ENCODE measurements at regions not wholly inside any gene's neighbourhood (a gene's known extent, or its start where the extent isn't known, plus 50 kb on each side); places are given as distances from the start of the nearest gene placed in this dataset.

DNA sequence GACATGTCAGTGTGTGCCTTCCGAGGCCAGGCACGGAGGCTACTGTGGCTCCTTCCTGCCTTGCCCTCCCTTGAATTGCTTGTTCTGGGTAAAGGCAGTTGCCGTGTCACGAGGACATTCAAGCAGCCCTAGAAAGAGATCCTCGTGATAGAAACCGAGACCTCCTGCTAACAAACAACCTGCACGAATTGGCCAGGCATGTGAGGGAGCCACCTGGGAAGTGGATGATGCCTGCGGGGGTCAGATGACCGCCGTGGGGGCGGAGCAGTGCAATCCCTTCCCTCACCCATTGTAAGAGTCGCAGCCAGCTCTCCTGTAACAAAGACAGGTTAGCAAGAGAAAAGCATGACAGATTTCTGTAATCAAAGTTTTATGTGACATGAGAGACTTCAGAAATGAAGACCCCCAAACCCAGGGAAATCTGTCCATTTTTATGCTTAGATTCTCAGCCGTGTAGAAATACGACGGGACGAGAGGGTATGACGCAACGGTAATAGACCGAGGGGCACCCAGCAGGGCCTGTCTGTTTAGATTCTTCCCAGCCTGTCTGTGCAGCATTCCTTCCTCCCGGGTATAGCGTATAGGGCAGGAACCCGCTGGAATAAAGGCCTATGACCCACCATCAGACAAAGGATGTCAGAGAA lies 241.7 kb downstream of the GATA3 start:
- TF ChIP-seq POLR2AphosphoS5 (IDR thresholded peaks at IDR 0.05; ENCODE audit: insufficient read depth, low read depth, low read length), result no peak
- TF ChIP-seq, protein P1, sequence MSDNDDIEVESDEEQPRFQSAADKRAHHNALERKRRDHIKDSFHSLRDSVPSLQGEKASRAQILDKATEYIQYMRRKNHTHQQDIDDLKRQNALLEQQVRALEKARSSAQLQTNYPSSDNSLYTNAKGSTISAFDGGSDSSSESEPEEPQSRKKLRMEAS (IDR thresholded peaks at IDR 0.05; ENCODE audit: insufficient read depth, insufficient read length), result no peak
- no peak for TF ChIP-seq GATA2 (IDR thresholded peaks at IDR 0.05; ENCODE audit: insufficient read depth, insufficient read length, low read depth, low read length)
- no peak for TF ChIP-seq CTCF (IDR thresholded peaks at IDR 0.05; ENCODE audit: extremely low read depth in 1 of 2, insufficient read depth in 1 of 2, low read depth in 1 of 2, low read length in 2 of 2)
- TF ChIP-seq MYC (IDR thresholded peaks at IDR 0.05; ENCODE audit: low read depth, low read length), result no peak
- no peak overlapping the region for H3K4me2 ChIP-seq (ENCODE audit: insufficient read depth, low read length)
- H3K9ac ChIP-seq (replicated peaks; ENCODE audit: extremely low read depth, insufficient read depth, low read length), result no peak overlapping the region
- H3K9me3 ChIP-seq (replicated peaks; ENCODE audit: control insufficient read depth, insufficient read depth, low read length), result no peaks in the 10 kb centered on the region
- CTCF ChIA-PET, result no interaction called here
- FAIRE-seq, result no peak
- H3K27ac ChIP-seq (ENCODE audit: insufficient read depth, low read depth, low read length), result no peak overlapping the region
- peaks cover 0 to 2% of the 10 kb centered on the region in 2 experiments for H3K27me3 ChIP-seq (ENCODE audit: control insufficient read depth in 2 of 2, insufficient read depth in 2 of 2, low read length in 2 of 2)
- H3K79me2 ChIP-seq (ENCODE audit: control insufficient read depth, insufficient read depth, low read length), result no peaks in the 10 kb centered on the region
- H3K9me1 ChIP-seq (replicated peaks; ENCODE audit: control insufficient read depth, extremely low read depth, insufficient read depth, low read length), result no peaks in the 10 kb centered on the region
- intact Hi-C loops (cut with micrococcal nuclease) (no loop called here), dilution Hi-C loops (cut with MboI; ENCODE audit: extremely low pct_ligation_motif_present, low sequenced_read_pairs) (no loop called here)
- no peak for DNase-seq (ENCODE audit: low read depth, low spot score)
- H3K4me1 ChIP-seq (ENCODE audit: control insufficient read depth, extremely low read depth, insufficient read depth, low read length), result no peaks in the 10 kb centered on the region
- BruUV-seq (replicated peaks), result no TSS peak
- POLR2A ChIA-PET, result no interaction called here
- no peaks in the 10 kb centered on the region for H3K36me3 ChIP-seq (ENCODE audit: control insufficient read depth in 2 of 2, extremely low read depth in 1 of 2, insufficient read depth in 2 of 2, low read length in 2 of 2)
- no peak overlapping the region for H2AFZ ChIP-seq (ENCODE audit: low read depth, low read length)
- no peaks in the 10 kb centered on the region for H4K20me1 ChIP-seq (replicated peaks; ENCODE audit: control insufficient read depth, extremely low read depth, insufficient read depth, low read length)
- H3K4me3 ChIP-seq (replicated peaks in 1 of 3; ENCODE audit: insufficient read depth in 1 of 3, low read depth in 1 of 3, low read length in 3 of 3), result no peak overlapping the region

GRCh38 chr10:8296734-8297101 lies 242.2 kb downstream of the GATA3 start:
- BruUV-seq (replicated peaks), result no TSS peak
- Histone ChIP-seq H3K4me1 (ENCODE audit: control insufficient read depth, extremely low read depth, insufficient read depth, low read length) (no peaks in the 10 kb centered on the region), H3K9me1 (replicated peaks; ENCODE audit: control insufficient read depth, extremely low read depth, insufficient read depth, low read length) (no peaks in the 10 kb centered on the region), H3K36me3 (ENCODE audit: control insufficient read depth in 2 of 2, extremely low read depth in 1 of 2, insufficient read depth in 2 of 2, low read length in 2 of 2) (no peaks in the 10 kb centered on the region), H3K9ac (replicated peaks; ENCODE audit: extremely low read depth, insufficient read depth, low read length) (no peak overlapping the region), H3K27ac (ENCODE audit: insufficient read depth, low read depth, low read length) (no peak overlapping the region), H3K79me2 (ENCODE audit: control insufficient read depth, insufficient read depth, low read length) (no peaks in the 10 kb centered on the region), H3K9me3 (replicated peaks; ENCODE audit: control insufficient read depth, insufficient read depth, low read length) (no peaks in the 10 kb centered on the region), H2AFZ (ENCODE audit: low read depth, low read length) (no peak overlapping the region), H3K4me2 (ENCODE audit: insufficient read depth, low read length) (no peak overlapping the region), H3K4me3 (replicated peaks in 1 of 3; ENCODE audit: insufficient read depth in 1 of 3, low read depth in 1 of 3, low read length in 3 of 3) (no peak overlapping the region), H3K27me3 (ENCODE audit: control insufficient read depth in 2 of 2, insufficient read depth in 2 of 2, low read length in 2 of 2) (peaks cover 0 to 2% of the 10 kb centered on the region in 2 experiments), H4K20me1 (replicated peaks; ENCODE audit: control insufficient read depth, extremely low read depth, insufficient read depth, low read length) (no peaks in the 10 kb centered on the region)
- POLR2A ChIA-PET, result no interaction called here
- no peak for FAIRE-seq
- no peak for DNase-seq (ENCODE audit: low read depth, low spot score)
- dilution Hi-C loops (cut with MboI; ENCODE audit: extremely low pct_ligation_motif_present, low sequenced_read_pairs), result no loop called here
- CTCF ChIA-PET, result no interaction called here
- intact Hi-C loops (cut with micrococcal nuclease), result no loop called here
- TF ChIP-seq, protein P1 (IDR thresholded peaks at IDR 0.05; ENCODE audit: insufficient read depth, insufficient read length), result no peak
- TF ChIP-seq POLR2A (IDR thresholded peaks at IDR 0.05; ENCODE audit: low read depth, low read length), result no peak
- TF ChIP-seq GATA2 (IDR thresholded peaks at IDR 0.05; ENCODE audit: insufficient read depth, insufficient read length, low read depth, low read length), result no peak
- TF ChIP-seq JUN (IDR thresholded peaks at IDR 0.05; ENCODE audit: borderline replicate concordance, insufficient read depth, insufficient read length, low read depth), result no peak
- no peak for TF ChIP-seq MYC (IDR thresholded peaks at IDR 0.05; ENCODE audit: low read depth, low read length)
- TF ChIP-seq EZH2 (IDR thresholded peaks at IDR 0.05; ENCODE audit: borderline replicate concordance, low read depth, low read length, severe bottlenecking), result no peak
- no peak for TF ChIP-seq CTCF (IDR thresholded peaks at IDR 0.05; ENCODE audit: extremely low read depth in 1 of 2, insufficient read depth in 1 of 2, low read depth in 1 of 2, low read length in 2 of 2)
- no peak for TF ChIP-seq POLR2AphosphoS5 (IDR thresholded peaks at IDR 0.05; ENCODE audit: insufficient read depth, low read depth, low read length)
- no peak for TF ChIP-seq FOS (IDR thresholded peaks at IDR 0.05; ENCODE audit: borderline replicate concordance, insufficient read depth, low read length)

All from endothelial cell of umbilical vein (primary cell).